NOMO-1 treated with dmso at 0.1 percent for 144 hours (cell line): ENCODE measurements at regions not wholly inside any gene's neighbourhood (a gene's known extent, or its start where the extent isn't known, plus 50 kb on each side); places are given as distances from the start of the nearest gene placed in this dataset.

Experiments
- DNase-seq: peaks from one replicate; lab custom pipeline; 2025; ENCODE audit not compliant: unreplicated experiment; lab: John Stamatoyannopoulos, UW

GRCh38 chr2:57550912-57551311 is 495.7 kb upstream of the VRK2 start:
- no peak for DNase-seq

GRCh38 chr2:57552885-57553284 is 493.7 kb upstream of the VRK2 start:
- no peak for DNase-seq

GRCh38 chr2:57554348-57554747 is 492.3 kb upstream of the VRK2 start:
- DNase-seq = no peak

GRCh38 chr2:57558312-57558711 is 488.3 kb upstream of the VRK2 start:
- no peak for DNase-seq

- no peak for DNase-seq
Observed at GRCh38 chr2:57562495-57562894, 484.1 kb upstream of the VRK2 start.

- no peak for DNase-seq
Observed at GRCh38 chr2:57563015-57563414, 483.6 kb upstream of the VRK2 start.

GRCh38 chr2:57567245-57567644 is 479.4 kb upstream of the VRK2 start:
- DNase-seq = no peak

- DNase-seq = no peak
Observed at GRCh38 chr2:57569396-57569795, 477.2 kb upstream of the VRK2 start.

GRCh38 chr2:57570961-57571360 is 475.6 kb upstream of the VRK2 start:
- DNase-seq = no peak

GRCh38 chr2:57575700-57576268 is 470.8 kb upstream of the VRK2 start:
- DNase-seq = no peak

- no peak for DNase-seq
Observed at GRCh38 chr2:57576983-57577382, 469.6 kb upstream of the VRK2 start.

GRCh38 chr2:57597940-57598339 is 448.7 kb upstream of the VRK2 start:
- no peak for DNase-seq

GRCh38 chr2:57598551-57598950 is 448.1 kb upstream of the VRK2 start:
- peak; percentile 57 for DNase-seq

- DNase-seq = peak; percentile 43
Observed at GRCh38 chr2:57602733-57603132, 443.9 kb upstream of the VRK2 start.

- no peak for DNase-seq
Observed at GRCh38 chr2:57614988-57615387, 431.6 kb upstream of the VRK2 start.

- no peak for DNase-seq
Observed at GRCh38 chr2:57615855-57616556, 430.6 kb upstream of the VRK2 start.

- no peak for DNase-seq
Observed at GRCh38 chr2:57617318-57617717, 429.3 kb upstream of the VRK2 start.

- DNase-seq = no peak
Observed at GRCh38 chr2:57621122-57621663, 425.4 kb upstream of the VRK2 start.

- DNase-seq = no peak
Observed at GRCh38 chr2:57622009-57622408, 424.6 kb upstream of the VRK2 start.

- DNase-seq = no peak
Observed at GRCh38 chr2:57656198-57656597, 390.4 kb upstream of the VRK2 start.

- DNase-seq = no peak
Observed at GRCh38 chr2:57669570-57669969, 377.0 kb upstream of the VRK2 start.

- no peak for DNase-seq
Observed at GRCh38 chr2:57674025-57674424, 372.6 kb upstream of the VRK2 start.

- DNase-seq = no peak
Observed at GRCh38 chr2:57674743-57675142, 371.9 kb upstream of the VRK2 start.
